ENCODE measurements at regions not wholly inside any gene's neighbourhood (a gene's known extent, or its start where the extent isn't known, plus 50 kb on each side); places are given as distances from the start of the nearest gene placed in this dataset.

DNA sequence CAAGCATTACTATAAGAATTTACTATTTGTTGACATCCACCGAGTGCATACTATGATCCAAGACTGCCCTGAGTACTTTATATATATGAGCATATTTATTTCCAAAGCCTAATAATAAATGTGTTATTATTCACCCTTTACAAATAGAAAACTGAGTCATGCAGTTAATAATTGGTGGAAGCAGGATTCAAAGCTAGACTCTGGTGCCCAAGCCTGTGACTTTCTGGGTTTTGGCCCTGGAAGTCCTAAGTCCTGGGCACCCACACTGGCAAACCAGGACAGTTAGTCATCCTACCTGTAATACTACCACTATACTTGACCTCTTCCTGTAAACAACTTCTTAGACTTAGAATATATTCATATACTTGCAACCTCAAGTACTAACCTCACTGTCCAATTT is 257.4 kb upstream of the IRX5 start:
- H3K27me3 ChIP-seq: no peaks in the 10 kb centered on the region
- H3K9me3 ChIP-seq: peaks cover 0 to 4% of the 10 kb centered on the region in 2 donors
- no peak overlapping the region for H3K4me3 ChIP-seq
- no peaks in the 10 kb centered on the region for H3K4me1 ChIP-seq
- DNase-seq: no peak
- intact Hi-C loops (cut with DNase I): no loop called here
- H3K36me3 ChIP-seq: no peaks in the 10 kb centered on the region
- H3K27ac ChIP-seq: no peak overlapping the region
- TF ChIP-seq CTCF (IDR thresholded peaks at IDR 0.05): no peak
- peak; percentile 32 for ATAC-seq

GRCh38 chr16:54672500-54672899 is 258.2 kb upstream of the IRX5 start:
- Histone ChIP-seq H3K4me1 (no peaks in the 10 kb centered on the region), H3K36me3 (no peaks in the 10 kb centered on the region), H3K9me3 (peaks cover 0 to 4% of the 10 kb centered on the region in 2 donors), H3K27me3 (no peaks in the 10 kb centered on the region), H3K4me3 (no peak overlapping the region), H3K27ac (no peak overlapping the region)
- DNase-seq (no peak), ATAC-seq (no peak)
- intact Hi-C loops (cut with DNase I): no loop called here
- no peak for TF ChIP-seq CTCF (IDR thresholded peaks at IDR 0.05)

DNA sequence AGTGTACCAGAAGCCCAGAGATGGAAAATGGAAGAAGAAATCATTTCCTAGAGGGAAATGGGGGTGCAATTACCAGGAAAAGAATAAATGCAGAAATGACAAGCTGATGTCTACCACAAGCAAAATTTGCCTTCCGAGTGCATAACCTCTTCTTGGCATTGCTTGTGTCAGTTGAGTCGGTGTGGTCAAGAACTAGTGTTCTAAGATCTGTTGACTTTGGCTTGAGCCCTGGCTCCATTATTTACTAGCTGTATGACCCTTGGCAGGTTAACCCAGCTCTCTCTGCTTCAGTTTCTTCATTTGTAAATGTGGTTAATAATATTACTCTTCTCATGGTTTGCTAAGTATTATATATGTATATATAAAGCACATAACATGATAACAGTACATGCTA is 273.0 kb upstream of the IRX5 start:
- H3K27ac ChIP-seq: peak overlapping the region in 1 of 2 donors; percentile 11
- no peak for TF ChIP-seq CTCF (IDR thresholded peaks at IDR 0.05)
- H3K4me3 ChIP-seq: no peak overlapping the region
- peak; percentile 36 for ATAC-seq
- H3K27me3 ChIP-seq: peaks cover 0 to 5% of the 10 kb centered on the region in 2 donors
- H3K9me3 ChIP-seq: peaks cover 0 to 5% of the 10 kb centered on the region in 2 donors
- intact Hi-C loops (cut with DNase I): no loop called here
- no peaks in the 10 kb centered on the region for H3K36me3 ChIP-seq
- H3K4me1 ChIP-seq: peaks cover 16 to 17% of the 10 kb centered on the region in 2 donors
- DNase-seq: no peak

GRCh38 chr16:54657058-54657708 is 273.5 kb upstream of the IRX5 start:
- no peak overlapping the region for H3K4me3 ChIP-seq
- DNase-seq (peak in 1 of 4 donors; percentile 43), ATAC-seq (peak; percentile 85)
- intact Hi-C loops (cut with DNase I): no loop called here
- peaks cover 0 to 5% of the 10 kb centered on the region in 2 donors for H3K27me3 ChIP-seq
- peaks cover 16 to 17% of the 10 kb centered on the region in 2 donors for H3K4me1 ChIP-seq
- H3K27ac ChIP-seq: peak overlapping the region in 1 of 2 donors; percentile 11
- H3K36me3 ChIP-seq: no peaks in the 10 kb centered on the region
- peaks cover 0 to 5% of the 10 kb centered on the region in 2 donors for H3K9me3 ChIP-seq
- TF ChIP-seq CTCF (IDR thresholded peaks at IDR 0.05): no peak

DNA sequence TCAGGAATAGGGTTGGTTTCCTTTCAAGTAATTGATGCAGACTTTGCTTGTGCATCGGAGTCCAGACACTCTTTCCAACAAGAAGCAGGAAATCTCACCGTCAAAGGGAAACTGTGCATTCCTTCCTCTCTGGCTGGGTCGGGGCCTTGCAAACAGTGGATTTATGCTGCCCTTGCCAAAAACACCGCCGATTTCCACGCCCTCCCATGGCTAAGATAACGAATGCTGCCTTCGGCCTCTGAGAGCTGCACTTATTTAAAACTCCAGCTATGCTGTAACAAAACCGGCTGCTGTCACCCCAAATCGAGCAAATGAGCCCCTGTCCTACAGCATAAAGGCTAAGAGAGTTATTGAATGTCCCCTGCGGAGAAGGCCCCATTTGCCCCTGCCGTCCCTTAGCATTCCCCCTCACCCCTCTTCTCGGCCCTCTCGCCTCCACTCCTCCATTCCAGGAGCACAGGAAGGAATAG is 275.5 kb upstream of the IRX5 start:
- ATAC-seq: peak; percentile 33
- Histone ChIP-seq H3K9me3 (no peaks in the 10 kb centered on the region), H3K27ac (peak overlapping the region; percentile 51 to 68), H3K27me3 (peaks cover 0 to 5% of the 10 kb centered on the region in 2 donors), H3K36me3 (no peaks in the 10 kb centered on the region), H3K4me1 (peaks cover 16 to 17% of the 10 kb centered on the region in 2 donors), H3K4me3 (peak overlapping the region in 1 of 2 donors; percentile 6)
- peak in 1 of 4 donors; percentile 47 for DNase-seq
- intact Hi-C loops (cut with DNase I): no loop called here
- no peak for TF ChIP-seq CTCF (IDR thresholded peaks at IDR 0.05)

All from left lung (tissue), 4 donors.